Right lobe of liver (tissue), 6 donors: ENCODE measurements at regions not wholly inside any gene's neighbourhood (a gene's known extent, or its start where the extent isn't known, plus 50 kb on each side); places are given as distances from the start of the nearest gene placed in this dataset.

ENCODE experiments used
- ATAC-seq, 4 donors: fragments of 200-7000 bp; cut with Tn5 transposase; one replicate each; pipeline ENCODE4 v1.9.1; 2020; ENCODE audit warnings: mild to moderate bottlenecking in 4 of 4, moderate library complexity in 4 of 4
- DNase-seq, 3 donors: peaks; one replicate each; pipeline ENCODE4 v3.0.0-alpha.2; 2020
- H3K27ac ChIP-seq, 3 donors: fragments of 200-600 bp; one replicate each; pipeline ENCODE4 v1.8.0; 2022
- H3K27me3 ChIP-seq, 2 donors: fragments of 200-600 bp; one replicate each; pipeline ENCODE4 v1.8.0; 2022
- H3K36me3 ChIP-seq, 4 donors: fragments of 200-600 bp; sonication (generic) in 1 of 4; one replicate each; pipeline versions ENCODE4 v1.5.1 to v1.8.0; 2017 to 2022; ENCODE audit warnings: control low read depth in 1 of 4
- H3K4me1 ChIP-seq, 4 donors: fragments of 200-600 bp; sonication (generic) in 1 of 4; one replicate each; pipeline versions ENCODE4 v1.5.1 to v1.8.0; 2017 to 2022; ENCODE audit warnings: control low read depth in 1 of 4
- H3K4me3 ChIP-seq, 3 donors: fragments of 200-600 bp; one replicate each; pipeline ENCODE4 v1.8.0; 2022
- H3K9me3 ChIP-seq, 4 donors: fragments of 200-600 bp; sonication (generic) in 1 of 4; one replicate each; pipeline versions ENCODE4 v1.5.1 to v1.8.0; 2017 to 2022; ENCODE audit warnings: control low read depth in 1 of 4
- CTCF ChIP-seq, 4 donors: fragments of 200-600 bp in 3 of 4; fragments of 450-650 bp in 1 of 4; IDR thresholded peaks; one replicate each; pipeline versions ENCODE4 v1.5.1 to v1.8.0; 2016 to 2022; ENCODE audit warnings: antibody characterized with exemption in 4 of 4, mild to moderate bottlenecking in 2 of 4
- POLR2A ChIP-seq: fragments of 450-650 bp; IDR thresholded peaks from one replicate; pipeline ENCODE4 v1.6.1; 2017; ENCODE audit warnings: antibody characterized with exemption, mild to moderate bottlenecking
- WGBS: methylation state at CpG from one replicate; pipeline ENCODE4 v1.1.6; 2018; ENCODE audit warnings: low coverage, low lambda C conversion rate; ENCODE audit not compliant: insufficient coverage; ENCODE audit errors: missing lambda C conversion rate; 5-methylcytosine and 5-hydroxymethylcytosine counted together
- intact Hi-C, 2 donors: fragments of 100-400 bp; cut with DNase I; formaldehyde crosslinking; loops; one replicate each; pipeline versions ENCODE4 v1.11.2 to v1.14.1; 2022
- donor health status: DM: no; HTN: yes; CAD: no.
- donor health status: DM: no; HTN: no; CAD: no.
- donor health status: DM: no; HTN: no; CAD: no.
- donor health status: DM: no; HTN: yes; CAD: no.
- donor health status: DM: no; HTN: yes; CAD: no.

- no peak overlapping the region for H3K27ac ChIP-seq
- no peak for DNase-seq
- H3K4me3 ChIP-seq = no peak overlapping the region
- 44% methylated on average over 3 of the region's 4 CpGs for WGBS
- no peaks in the 10 kb centered on the region for H3K36me3 ChIP-seq
- TF ChIP-seq POLR2A (no peak), CTCF (IDR thresholded peaks at IDR 0.05) (no peak)
- ATAC-seq = peak in 1 of 4 donors; percentile 13
- intact Hi-C loops = no loop called here
- H3K9me3 ChIP-seq = no peaks in the 10 kb centered on the region
- no peaks in the 10 kb centered on the region for H3K27me3 ChIP-seq
- no peaks in the 10 kb centered on the region for H3K4me1 ChIP-seq
Measured at GRCh38 chr21:31609081-31609480, 50.4 kb upstream of the SOD1 start.

DNA sequence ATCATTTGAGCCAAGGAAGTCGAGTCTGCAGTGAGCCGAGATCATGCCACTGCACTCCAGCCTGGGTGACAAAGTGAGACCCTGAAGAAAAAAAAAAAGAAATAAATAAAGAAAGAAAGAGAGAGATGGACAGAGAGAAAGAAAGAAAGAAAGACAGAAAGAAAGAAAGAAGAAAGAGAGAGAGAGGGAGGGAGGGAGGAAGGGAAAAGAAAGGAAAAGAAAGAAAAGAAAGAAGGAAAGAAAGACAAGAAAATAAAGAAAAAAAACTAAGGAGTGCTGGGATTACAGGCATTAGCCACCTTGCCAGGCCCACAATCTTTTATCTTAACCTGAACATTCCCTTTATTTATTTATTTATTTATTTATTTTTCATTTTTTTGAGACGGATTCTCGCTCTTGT, 51.7 kb upstream of the SOD1 start:
- no peak overlapping the region for H3K27ac ChIP-seq
- intact Hi-C loops = no loop called here
- no peak for DNase-seq
- H3K27me3 ChIP-seq = no peaks in the 10 kb centered on the region
- H3K4me3 ChIP-seq = no peak overlapping the region
- TF ChIP-seq CTCF (IDR thresholded peaks at IDR 0.05) = no peak
- no peak for TF ChIP-seq POLR2A
- H3K4me1 ChIP-seq = no peaks in the 10 kb centered on the region
- ATAC-seq = no peak
- no peaks in the 10 kb centered on the region for H3K9me3 ChIP-seq
- H3K36me3 ChIP-seq = no peaks in the 10 kb centered on the region
- 93% methylated on average over 4 of the region's 4 CpGs for WGBS

- Histone ChIP-seq H3K36me3 (no peaks in the 10 kb centered on the region), H3K27ac (no peak overlapping the region), H3K27me3 (no peaks in the 10 kb centered on the region), H3K4me1 (no peaks in the 10 kb centered on the region), H3K9me3 (no peaks in the 10 kb centered on the region), H3K4me3 (no peak overlapping the region)
- WGBS = 94% methylated on average over 7 of the region's 11 CpGs
- no peak for DNase-seq
- ATAC-seq = no peak
- TF ChIP-seq CTCF (IDR thresholded peaks at IDR 0.05) = no peak
- no peak for TF ChIP-seq POLR2A
- intact Hi-C loops = no loop called here
Measured at GRCh38 chr21:31606081-31606874, 53.2 kb upstream of the SOD1 start.

GRCh38 chr21:31604591-31605190, 54.8 kb upstream of the SOD1 start:
- Histone ChIP-seq H3K36me3 (no peaks in the 10 kb centered on the region), H3K27me3 (no peaks in the 10 kb centered on the region), H3K27ac (no peak overlapping the region), H3K9me3 (no peaks in the 10 kb centered on the region), H3K4me3 (no peak overlapping the region), H3K4me1 (no peaks in the 10 kb centered on the region)
- ATAC-seq (peak; percentile 88 to 96 (median 94)), DNase-seq (peak; percentile 66 to 72 (median 70))
- WGBS = 36% methylated on average over 11 of the region's 11 CpGs
- TF ChIP-seq CTCF (IDR thresholded peaks at IDR 0.05) (peak; percentile 89 to 95 (median 92)), POLR2A (no peak)
- intact Hi-C loops = no loop called here
